ENCODE measurements at regions not wholly inside any gene's neighbourhood (a gene's known extent, or its start where the extent isn't known, plus 50 kb on each side); places are given as distances from the start of the nearest gene placed in this dataset.

GRCh38 chr3:106124818-106125217 lies 256.0 kb upstream of the CBLB start:
- Histone ChIP-seq H3K9me3 (ENCODE audit: control insufficient read depth, low read length) (no peaks in the 10 kb centered on the region), H3K27me3 (ENCODE audit: control insufficient read depth, insufficient read depth, low read length, poor library complexity, severe bottlenecking) (no peaks in the 10 kb centered on the region), H3K27ac (ENCODE audit: low read depth, low read length) (no peak overlapping the region), H3K9ac (ENCODE audit: extremely low read depth, low read length, poor library complexity, severe bottlenecking) (no peak overlapping the region), H3K36me3 (ENCODE audit: control insufficient read depth, insufficient read depth, low read length) (no peaks in the 10 kb centered on the region), H3K4me1 (ENCODE audit: control insufficient read depth, insufficient read depth, low read length) (peaks cover 7% of the 10 kb centered on the region), H3K4me3 (ENCODE audit: low read length) (no peak overlapping the region)
- peak; percentile 69 for TF ChIP-seq CTCF (conservative IDR thresholded peaks at IDR 0.05)
- no peak overlapping the region for H3K27ac Mint-ChIP-seq
- H3K4me3 Mint-ChIP-seq, result no peak overlapping the region
- WGBS, 2 experiments (ENCODE audit: insufficient coverage in 1 of 2, insufficient read length in 1 of 2), result 79 to 80% methylated on average over 1 of the region's 1 CpG
- DNase-seq, result peak; percentile 57
- H3K4me1 Mint-ChIP-seq, result peaks cover 57% of the 10 kb centered on the region
- no peaks in the 10 kb centered on the region for H3K9me3 Mint-ChIP-seq
- no peaks in the 10 kb centered on the region for H3K27me3 Mint-ChIP-seq (ENCODE audit: insufficient read depth)
- no peaks in the 10 kb centered on the region for H3K36me3 Mint-ChIP-seq (ENCODE audit: low read depth)

- no peak overlapping the region for H3K4me3 ChIP-seq (ENCODE audit: low read length)
- no peak overlapping the region for H3K4me3 Mint-ChIP-seq
- peaks cover 62% of the 10 kb centered on the region for H3K4me1 Mint-ChIP-seq
These were observed 256.5 kb upstream of the CBLB start for GRCh38 chr3:106125321-106125720.

GRCh38 chr3:106126067-106126845 lies 257.4 kb upstream of the CBLB start:
- no peaks in the 10 kb centered on the region for H3K9me3 Mint-ChIP-seq
- no peaks in the 10 kb centered on the region for H3K36me3 ChIP-seq (ENCODE audit: control insufficient read depth, insufficient read depth, low read length)
- 90 to 100% methylated on average over 1 to 3 of the region's 4 CpGs for WGBS, 2 experiments (ENCODE audit: insufficient coverage in 1 of 2, insufficient read length in 1 of 2)
- peaks cover 68% of the 10 kb centered on the region for H3K4me1 Mint-ChIP-seq
- no peak overlapping the region for H3K9ac ChIP-seq (ENCODE audit: extremely low read depth, low read length, poor library complexity, severe bottlenecking)
- H3K27ac Mint-ChIP-seq, result peak overlapping the region; percentile 37
- DNase-seq, result no peak
- H3K27ac ChIP-seq (ENCODE audit: low read depth, low read length), result no peak overlapping the region
- no peaks in the 10 kb centered on the region for H3K36me3 Mint-ChIP-seq (ENCODE audit: low read depth)
- H3K4me3 ChIP-seq (ENCODE audit: low read length), result no peak overlapping the region
- no peaks in the 10 kb centered on the region for H3K27me3 ChIP-seq (ENCODE audit: control insufficient read depth, insufficient read depth, low read length, poor library complexity, severe bottlenecking)
- peaks cover 12% of the 10 kb centered on the region for H3K4me1 ChIP-seq (ENCODE audit: control insufficient read depth, insufficient read depth, low read length)
- H3K27me3 Mint-ChIP-seq (ENCODE audit: insufficient read depth), result no peaks in the 10 kb centered on the region
- H3K4me3 Mint-ChIP-seq, result peak overlapping the region; percentile 6
- TF ChIP-seq CTCF (conservative IDR thresholded peaks at IDR 0.05), result no peak
- H3K9me3 ChIP-seq (ENCODE audit: control insufficient read depth, low read length), result no peaks in the 10 kb centered on the region

More at GRCh38 chr3:106125321-106125720, 256.5 kb upstream of the CBLB start:
- Mint-ChIP-seq H3K36me3 (ENCODE audit: low read depth) (no peaks in the 10 kb centered on the region), H3K27ac (no peak overlapping the region), H3K9me3 (no peaks in the 10 kb centered on the region), H3K27me3 (ENCODE audit: insufficient read depth) (no peaks in the 10 kb centered on the region)
- Histone ChIP-seq H3K9me3 (ENCODE audit: control insufficient read depth, low read length) (no peaks in the 10 kb centered on the region), H3K36me3 (ENCODE audit: control insufficient read depth, insufficient read depth, low read length) (no peaks in the 10 kb centered on the region), H3K27ac (ENCODE audit: low read depth, low read length) (no peak overlapping the region), H3K4me1 (ENCODE audit: control insufficient read depth, insufficient read depth, low read length) (peaks cover 7% of the 10 kb centered on the region), H3K27me3 (ENCODE audit: control insufficient read depth, insufficient read depth, low read length, poor library complexity, severe bottlenecking) (no peaks in the 10 kb centered on the region), H3K9ac (ENCODE audit: extremely low read depth, low read length, poor library complexity, severe bottlenecking) (no peak overlapping the region)
- DNase-seq, result no peak
- no peak for TF ChIP-seq CTCF (conservative IDR thresholded peaks at IDR 0.05)
- 94 to 100% methylated on average over 1 to 3 of the region's 3 CpGs for WGBS, 2 experiments (ENCODE audit: insufficient coverage in 1 of 2, insufficient read length in 1 of 2)

All from endodermal cell (in vitro differentiated cells).